ENCODE measurements at regions not wholly inside any gene's neighbourhood (a gene's known extent, or its start where the extent isn't known, plus 50 kb on each side); places are given as distances from the start of the nearest gene placed in this dataset.
"Not testable (repeated sequence)": the region's sequence is repeated elsewhere in the genome, so short reads cannot be mapped to it uniquely, and the experiment has no call there.

GRCh38 chr1:76729142-76729541 lies 138.1 kb upstream of the ST6GALNAC5 start:
- no peak for TF ChIP-seq EZH2phosphoT487 (IDR thresholded peaks at IDR 0.05; ENCODE audit: borderline replicate concordance, low read depth, low read length)
- TF ChIP-seq CTCF (conservative IDR thresholded peaks at IDR 0.05; ENCODE audit: low read length), result no peak
- ChIA-PET POLR2A (interaction anchor here (0.6 kb wide), 1 partner anchor 1229 kb away, joined by 3 read pairs; no protein-coding TSS in a partner anchor), CTCF (ENCODE audit: unreplicated experiment) (interaction anchor here (0.6 kb wide), 1 partner anchor 1376 kb away, joined by 3 read pairs; no protein-coding TSS in a partner anchor)
- Histone ChIP-seq H3K9me2 (ENCODE audit: insufficient read depth, low read length) (no peaks in the 10 kb centered on the region), H3K9me3 (ENCODE audit: low read length) (no peaks in the 10 kb centered on the region), H2AFZ (ENCODE audit: low read length) (no peak overlapping the region), H3K4me2 (ENCODE audit: low read length) (no peak overlapping the region), H3K36me3 (ENCODE audit: insufficient read depth, low read length) (no peaks in the 10 kb centered on the region), H4K20me1 (ENCODE audit: insufficient read depth, low read length) (no peaks in the 10 kb centered on the region), H3K4me1 (ENCODE audit: insufficient read depth, low read length, poor library complexity, severe bottlenecking) (no peaks in the 10 kb centered on the region), H3K4me3 (ENCODE audit: low read depth, low read length, poor library complexity, severe bottlenecking) (no peak overlapping the region), H3K79me2 (ENCODE audit: insufficient read depth, low read depth, low read length) (no peaks in the 10 kb centered on the region), H3K27ac (ENCODE audit: low read depth, low read length, poor library complexity, severe bottlenecking) (no peak overlapping the region)
- no TSS peak for BruUV-seq (replicated peaks)
- intact Hi-C loops (cut with micrococcal nuclease; ENCODE audit: unreplicated experiment), result no loop called here
- DNase-seq (ENCODE audit: low spot score), result no peak

- no peak overlapping the region for H3K27ac ChIP-seq (ENCODE audit: low read depth, low read length, poor library complexity, severe bottlenecking)
- TF ChIP-seq EZH2phosphoT487 (IDR thresholded peaks at IDR 0.05; ENCODE audit: borderline replicate concordance, low read depth, low read length), result no peak
- no peak for TF ChIP-seq CTCF (conservative IDR thresholded peaks at IDR 0.05; ENCODE audit: low read length)
Observed at GRCh38 chr1:76730027-76730426, 137.3 kb upstream of the ST6GALNAC5 start.

GRCh38 chr1:76738355-76738754 lies 128.9 kb upstream of the ST6GALNAC5 start:
- H3K4me3 ChIP-seq (ENCODE audit: low read depth, low read length, poor library complexity, severe bottlenecking); H4K20me1 ChIP-seq (ENCODE audit: insufficient read depth, low read length); H2AFZ ChIP-seq (ENCODE audit: low read length); H3K36me3 ChIP-seq (ENCODE audit: insufficient read depth, low read length); intact Hi-C loops (cut with micrococcal nuclease; ENCODE audit: unreplicated experiment); H3K9me2 ChIP-seq (ENCODE audit: insufficient read depth, low read length); CTCF ChIA-PET (ENCODE audit: unreplicated experiment); H3K9me3 ChIP-seq (ENCODE audit: low read length); H3K79me2 ChIP-seq (ENCODE audit: insufficient read depth, low read depth, low read length); H3K4me2 ChIP-seq (ENCODE audit: low read length); H3K27ac ChIP-seq (ENCODE audit: low read depth, low read length, poor library complexity, severe bottlenecking); H3K4me1 ChIP-seq (ENCODE audit: insufficient read depth, low read length, poor library complexity, severe bottlenecking); BruUV-seq (replicated peaks); DNase-seq (ENCODE audit: low spot score): not testable (repeated sequence)
- POLR2A ChIA-PET, result interaction anchor here (1.1 kb wide), 1 partner anchor 15 kb away, joined by 3 read pairs; no protein-coding TSS in a partner anchor

More at GRCh38 chr1:76730027-76730426, 137.3 kb upstream of the ST6GALNAC5 start:
- no peaks in the 10 kb centered on the region for H4K20me1 ChIP-seq (ENCODE audit: insufficient read depth, low read length)
- intact Hi-C loops (cut with micrococcal nuclease; ENCODE audit: unreplicated experiment), result no loop called here
- DNase-seq (ENCODE audit: low spot score), result no peak
- H3K4me3 ChIP-seq (ENCODE audit: low read depth, low read length, poor library complexity, severe bottlenecking), result no peak overlapping the region
- no peak overlapping the region for H2AFZ ChIP-seq (ENCODE audit: low read length)
- no peak overlapping the region for H3K4me2 ChIP-seq (ENCODE audit: low read length)
- no TSS peak for BruUV-seq (replicated peaks)
- no peaks in the 10 kb centered on the region for H3K79me2 ChIP-seq (ENCODE audit: insufficient read depth, low read depth, low read length)
- H3K4me1 ChIP-seq (ENCODE audit: insufficient read depth, low read length, poor library complexity, severe bottlenecking), result no peaks in the 10 kb centered on the region
- H3K9me3 ChIP-seq (ENCODE audit: low read length), result no peaks in the 10 kb centered on the region
- POLR2A ChIA-PET, result no interaction called here
- H3K9me2 ChIP-seq (ENCODE audit: insufficient read depth, low read length), result no peaks in the 10 kb centered on the region
- CTCF ChIA-PET (ENCODE audit: unreplicated experiment), result no interaction called here
- H3K36me3 ChIP-seq (ENCODE audit: insufficient read depth, low read length), result no peaks in the 10 kb centered on the region

- H3K9me2 ChIP-seq (ENCODE audit: insufficient read depth, low read length); BruUV-seq (replicated peaks); intact Hi-C loops (cut with micrococcal nuclease; ENCODE audit: unreplicated experiment); H3K27ac ChIP-seq (ENCODE audit: low read depth, low read length, poor library complexity, severe bottlenecking); H3K4me2 ChIP-seq (ENCODE audit: low read length); CTCF ChIA-PET (ENCODE audit: unreplicated experiment); H3K79me2 ChIP-seq (ENCODE audit: insufficient read depth, low read depth, low read length); H4K20me1 ChIP-seq (ENCODE audit: insufficient read depth, low read length); H3K9me3 ChIP-seq (ENCODE audit: low read length); H3K4me1 ChIP-seq (ENCODE audit: insufficient read depth, low read length, poor library complexity, severe bottlenecking); H3K4me3 ChIP-seq (ENCODE audit: low read depth, low read length, poor library complexity, severe bottlenecking); DNase-seq (ENCODE audit: low spot score); H2AFZ ChIP-seq (ENCODE audit: low read length); H3K36me3 ChIP-seq (ENCODE audit: insufficient read depth, low read length): not testable (repeated sequence)
- POLR2A ChIA-PET, result interaction anchor here (0.9 kb wide), 1 partner anchor 13 kb away, joined by 3 read pairs; no protein-coding TSS in a partner anchor
Observed at GRCh38 chr1:76740956-76741355, 126.3 kb upstream of the ST6GALNAC5 start.

Data from OCI-LY7 (cell line).